ENCODE measurements at regions not wholly inside any gene's neighbourhood (a gene's known extent, or its start where the extent isn't known, plus 50 kb on each side); places are given as distances from the start of the nearest gene placed in this dataset.

GRCh38 chr22:48698618-48699017 lies 1129.1 kb downstream of the BRD1 start (continued):
- no peak for TF ChIP-seq ZNF382 (CRISPR knock-in tag; IDR thresholded peaks at IDR 0.05; ENCODE audit: borderline replicate concordance)
- no peak for TF ChIP-seq ZNF124 (CRISPR knock-in tag; IDR thresholded peaks at IDR 0.05)
- TF ChIP-seq NR2F2 (IDR thresholded peaks at IDR 0.05; ENCODE audit: borderline replicate concordance, low read depth), result no peak
- TF ChIP-seq ARID2 (CRISPR knock-in tag; IDR thresholded peaks at IDR 0.05; ENCODE audit: borderline replicate concordance), result no peak

- ChIA-PET POLR2A (no interaction called here), CTCF (ENCODE audit: low intra/inter-chr PET ratio, low total read pairs) (no interaction called here)
- peaks cover 97% of the 10 kb centered on the region for H3K4me1 ChIP-seq (ENCODE audit: insufficient read depth, low read length)
- ATAC-seq, result no peak
- H3K4me2 ChIP-seq (ENCODE audit: low read depth, low read length), result peak overlapping the region; percentile 79; the same call in 1 of the 2 replicates
- no peaks in the 10 kb centered on the region for H3K9me3 ChIP-seq (ENCODE audit: low read length)
- H4K20me1 ChIP-seq (ENCODE audit: insufficient read depth, low read length), result no peaks in the 10 kb centered on the region; the same call in 1 of the 2 replicates
- no peak for DNase-seq (ENCODE audit: low spot score)
- in situ Hi-C loops (cut with HindIII; ENCODE audit: extremely low pct_ligation_motif_present, low pct_unique_long_range_greater_than_20kb) (no loop called here), intact Hi-C loops (cut with micrococcal nuclease; ENCODE audit: unreplicated experiment) (no loop called here)
- TF ChIP-seq ZNF264 (CRISPR knock-in tag; IDR thresholded peaks at IDR 0.05), result no peak
- TF ChIP-seq ZNF207 (IDR thresholded peaks at IDR 0.05; ENCODE audit: borderline replicate concordance), result peak; percentile 49; the same call in 1 of the 2 replicates
- 0 out of 2 replicates have a peak, but pooled peaks have one; percentile 9 for TF ChIP-seq NBN (conservative IDR thresholded peaks at IDR 0.05)
- peak; percentile 99 for TF ChIP-seq ATF7 (IDR thresholded peaks at IDR 0.05)
- TF ChIP-seq ATF7 (CRISPR knock-in tag; IDR thresholded peaks at IDR 0.05), result no peak
- no peak for TF ChIP-seq SOX5 (CRISPR knock-in tag; IDR thresholded peaks at IDR 0.05; ENCODE audit: borderline replicate concordance)
- 0 out of 2 replicates have a peak, but pooled peaks have one; percentile 14 for TF ChIP-seq SOX6 (IDR thresholded peaks at IDR 0.05)
- no peak for TF ChIP-seq SOX6 (CRISPR knock-in tag; IDR thresholded peaks at IDR 0.05)
- no peak for TF ChIP-seq DZIP1 (CRISPR knock-in tag; IDR thresholded peaks at IDR 0.05)
- no peak for TF ChIP-seq ZNF781 (CRISPR knock-in tag; IDR thresholded peaks at IDR 0.05; ENCODE audit: borderline replicate concordance, not compliant biosample characterization)
- TF ChIP-seq GTF2F1 (IDR thresholded peaks at IDR 0.05; ENCODE audit: low read length), result no peak
- TF ChIP-seq CREB1 (IDR thresholded peaks at IDR 0.05), result peak; percentile 94
- TF ChIP-seq CREB1 (CRISPR knock-in tag; IDR thresholded peaks at IDR 0.05), result no peak
- no peak overlapping the region for H2AFZ ChIP-seq (ENCODE audit: low read length)
- H3K79me2 ChIP-seq (ENCODE audit: insufficient read depth, low read length), result peaks cover 88% of the 10 kb centered on the region
- H3K36me3 ChIP-seq (replicated peaks in 1 of 2; ENCODE audit: control insufficient read depth in 1 of 2, insufficient read depth in 2 of 2, low read length in 2 of 2), result no peaks in the 10 kb centered on the region; a peak in 2 of 5 replicates
- no peak overlapping the region for H3K4me3 ChIP-seq (replicated peaks in 1 of 3; ENCODE audit: insufficient read depth in 1 of 3, low read depth in 2 of 3, low read length in 3 of 3)
- H3K27ac ChIP-seq (ENCODE audit: extremely low read length, insufficient read depth, low read length), result no peak overlapping the region
- no TSS peak for BruUV-seq (replicated peaks)
- H3K9ac ChIP-seq (ENCODE audit: insufficient read depth, low read depth, low read length), result no peak overlapping the region
- WGBS (ENCODE audit: low lambda C conversion rate), result 94% methylated on average over 6 of the region's 6 CpGs
- no peaks in the 10 kb centered on the region for H3K27me3 ChIP-seq (ENCODE audit: control insufficient read depth in 1 of 2, insufficient read depth in 2 of 2, low read length in 2 of 2)
- FAIRE-seq, result no peak
Measured at GRCh38 chr22:48697694-48698276, 1129.9 kb downstream of the BRD1 start.

Measured in HepG2 (cell line).